ENCODE measurements at regions not wholly inside any gene's neighbourhood (a gene's known extent, or its start where the extent isn't known, plus 50 kb on each side); places are given as distances from the start of the nearest gene placed in this dataset.

GRCh38 chr20:48010623-48011022 is 225.3 kb upstream of the SULF2 start:
- H3K27me3 ChIP-seq (ENCODE audit: control insufficient read depth, insufficient read depth, low read length): no peaks in the 10 kb centered on the region
- no peak overlapping the region for H3K27ac ChIP-seq (ENCODE audit: low read length)
- H3K4me3 ChIP-seq (ENCODE audit: low read length): no peak overlapping the region
- H3K36me3 ChIP-seq (ENCODE audit: control insufficient read depth, insufficient read depth, low read length): no peaks in the 10 kb centered on the region
- DNase-seq (ENCODE audit: low read depth, low spot score): no peak
- H3K4me1 ChIP-seq (ENCODE audit: control insufficient read depth, insufficient read depth, low read length): no peaks in the 10 kb centered on the region
- 100% methylated on average over 3 of the region's 3 CpGs for WGBS (ENCODE audit: insufficient coverage, insufficient read length)
- H3K9me3 ChIP-seq (ENCODE audit: control insufficient read depth, insufficient read depth, low read length): no peaks in the 10 kb centered on the region

- no peaks in the 10 kb centered on the region for H3K36me3 ChIP-seq (ENCODE audit: control insufficient read depth, insufficient read depth, low read length)
- no peaks in the 10 kb centered on the region for H3K4me1 ChIP-seq (ENCODE audit: control insufficient read depth, insufficient read depth, low read length)
- no peak overlapping the region for H3K4me3 ChIP-seq (ENCODE audit: low read length)
- H3K27ac ChIP-seq (ENCODE audit: low read length): no peak overlapping the region
- H3K9me3 ChIP-seq (ENCODE audit: control insufficient read depth, insufficient read depth, low read length): no peaks in the 10 kb centered on the region
- no peak for DNase-seq (ENCODE audit: low read depth, low spot score)
- WGBS (ENCODE audit: insufficient coverage, insufficient read length): no CpG with 5 or more reads among the region's 2 CpGs
- no peaks in the 10 kb centered on the region for H3K27me3 ChIP-seq (ENCODE audit: control insufficient read depth, insufficient read depth, low read length)
Observed at GRCh38 chr20:48008850-48009515, 223.7 kb upstream of the SULF2 start.

- H3K4me1 ChIP-seq (ENCODE audit: control insufficient read depth, insufficient read depth, low read length): no peaks in the 10 kb centered on the region
- no peaks in the 10 kb centered on the region for H3K36me3 ChIP-seq (ENCODE audit: control insufficient read depth, insufficient read depth, low read length)
- H3K4me3 ChIP-seq (ENCODE audit: low read length): no peak overlapping the region
- no peaks in the 10 kb centered on the region for H3K9me3 ChIP-seq (ENCODE audit: control insufficient read depth, insufficient read depth, low read length)
- H3K27ac ChIP-seq (ENCODE audit: low read length): no peak overlapping the region
- no CpG with 5 or more reads among the region's 5 CpGs for WGBS (ENCODE audit: insufficient coverage, insufficient read length)
- H3K27me3 ChIP-seq (ENCODE audit: control insufficient read depth, insufficient read depth, low read length): no peaks in the 10 kb centered on the region
- DNase-seq (ENCODE audit: low read depth, low spot score): no peak
Observed at GRCh38 chr20:48007351-48007750, 222.1 kb upstream of the SULF2 start.

- WGBS (ENCODE audit: insufficient coverage, insufficient read length): no CpG with 5 or more reads among the region's 14 CpGs
- Histone ChIP-seq H3K4me3 (ENCODE audit: low read length) (no peak overlapping the region), H3K4me1 (ENCODE audit: control insufficient read depth, insufficient read depth, low read length) (0 out of 2 replicates have a peak, but pooled peaks cover 1% of the 10 kb centered on the region), H3K27ac (ENCODE audit: low read length) (no peak overlapping the region), H3K9me3 (ENCODE audit: control insufficient read depth, insufficient read depth, low read length) (no peaks in the 10 kb centered on the region), H3K27me3 (ENCODE audit: control insufficient read depth, insufficient read depth, low read length) (no peaks in the 10 kb centered on the region), H3K36me3 (ENCODE audit: control insufficient read depth, insufficient read depth, low read length) (no peaks in the 10 kb centered on the region)
- DNase-seq (ENCODE audit: low read depth, low spot score): no peak
Observed at GRCh38 chr20:48006036-48006833, 221.0 kb upstream of the SULF2 start.

- no peak for DNase-seq (ENCODE audit: low read depth, low spot score)
- Histone ChIP-seq H3K4me3 (ENCODE audit: low read length) (no peak overlapping the region), H3K27me3 (ENCODE audit: control insufficient read depth, insufficient read depth, low read length) (no peaks in the 10 kb centered on the region), H3K9me3 (ENCODE audit: control insufficient read depth, insufficient read depth, low read length) (no peaks in the 10 kb centered on the region), H3K4me1 (ENCODE audit: control insufficient read depth, insufficient read depth, low read length) (0 out of 2 replicates have a peak, but pooled peaks cover 1% of the 10 kb centered on the region), H3K27ac (ENCODE audit: low read length) (no peak overlapping the region), H3K36me3 (ENCODE audit: control insufficient read depth, insufficient read depth, low read length) (no peaks in the 10 kb centered on the region)
- no CpG with 5 or more reads among the region's 2 CpGs for WGBS (ENCODE audit: insufficient coverage, insufficient read length)
Observed at GRCh38 chr20:48003021-48003420, 217.7 kb upstream of the SULF2 start.

GRCh38 chr20:48002517-48002970 is 217.3 kb upstream of the SULF2 start:
- no CpG with 5 or more reads among the region's 2 CpGs for WGBS (ENCODE audit: insufficient coverage, insufficient read length)
- H3K36me3 ChIP-seq (ENCODE audit: control insufficient read depth, insufficient read depth, low read length): no peaks in the 10 kb centered on the region
- DNase-seq (ENCODE audit: low read depth, low spot score): no peak
- H3K27me3 ChIP-seq (ENCODE audit: control insufficient read depth, insufficient read depth, low read length): no peaks in the 10 kb centered on the region
- no peak overlapping the region for H3K4me3 ChIP-seq (ENCODE audit: low read length)
- 0 out of 2 replicates have a peak, but pooled peaks cover 1% of the 10 kb centered on the region for H3K4me1 ChIP-seq (ENCODE audit: control insufficient read depth, insufficient read depth, low read length)
- H3K27ac ChIP-seq (ENCODE audit: low read length): no peak overlapping the region
- H3K9me3 ChIP-seq (ENCODE audit: control insufficient read depth, insufficient read depth, low read length): no peaks in the 10 kb centered on the region

GRCh38 chr20:47999166-47999565 is 213.9 kb upstream of the SULF2 start:
- H3K27me3 ChIP-seq (ENCODE audit: control insufficient read depth, insufficient read depth, low read length): no peaks in the 10 kb centered on the region
- DNase-seq (ENCODE audit: low read depth, low spot score): no peak
- no peaks in the 10 kb centered on the region for H3K9me3 ChIP-seq (ENCODE audit: control insufficient read depth, insufficient read depth, low read length)
- no peak overlapping the region for H3K27ac ChIP-seq (ENCODE audit: low read length)
- 0 out of 2 replicates have a peak, but pooled peaks cover 1% of the 10 kb centered on the region for H3K4me1 ChIP-seq (ENCODE audit: control insufficient read depth, insufficient read depth, low read length)
- H3K36me3 ChIP-seq (ENCODE audit: control insufficient read depth, insufficient read depth, low read length): no peaks in the 10 kb centered on the region
- no peak overlapping the region for H3K4me3 ChIP-seq (ENCODE audit: low read length)

GRCh38 chr20:47998736-47999135 is 213.5 kb upstream of the SULF2 start:
- Histone ChIP-seq H3K9me3 (ENCODE audit: control insufficient read depth, insufficient read depth, low read length) (no peaks in the 10 kb centered on the region), H3K4me1 (ENCODE audit: control insufficient read depth, insufficient read depth, low read length) (0 out of 2 replicates have a peak, but pooled peaks cover 1% of the 10 kb centered on the region), H3K27me3 (ENCODE audit: control insufficient read depth, insufficient read depth, low read length) (no peaks in the 10 kb centered on the region)

GRCh38 chr20:47995661-47996060 is 210.4 kb upstream of the SULF2 start:
- no peak overlapping the region for H3K27ac ChIP-seq (ENCODE audit: low read length)
- DNase-seq (ENCODE audit: low read depth, low spot score): no peak
- WGBS (ENCODE audit: insufficient coverage, insufficient read length): no CpG with 5 or more reads among the region's 6 CpGs
- H3K27me3 ChIP-seq (ENCODE audit: control insufficient read depth, insufficient read depth, low read length): no peaks in the 10 kb centered on the region
- H3K4me1 ChIP-seq (ENCODE audit: control insufficient read depth, insufficient read depth, low read length): no peaks in the 10 kb centered on the region
- no peak overlapping the region for H3K4me3 ChIP-seq (ENCODE audit: low read length)
- peaks cover 3% of the 10 kb centered on the region; the same call in 1 of the 2 replicates for H3K9me3 ChIP-seq (ENCODE audit: control insufficient read depth, insufficient read depth, low read length)
- no peaks in the 10 kb centered on the region for H3K36me3 ChIP-seq (ENCODE audit: control insufficient read depth, insufficient read depth, low read length)

More at GRCh38 chr20:47998736-47999135, 213.5 kb upstream of the SULF2 start:
- no peak for DNase-seq (ENCODE audit: low read depth, low spot score)
- Histone ChIP-seq H3K27ac (ENCODE audit: low read length) (no peak overlapping the region), H3K4me3 (ENCODE audit: low read length) (no peak overlapping the region), H3K36me3 (ENCODE audit: control insufficient read depth, insufficient read depth, low read length) (no peaks in the 10 kb centered on the region)
- no CpG with 5 or more reads among the region's 5 CpGs for WGBS (ENCODE audit: insufficient coverage, insufficient read length)

- no peak overlapping the region for H3K27ac ChIP-seq (ENCODE audit: low read length)
- H3K4me1 ChIP-seq (ENCODE audit: control insufficient read depth, insufficient read depth, low read length): no peaks in the 10 kb centered on the region
- H3K36me3 ChIP-seq (ENCODE audit: control insufficient read depth, insufficient read depth, low read length): no peaks in the 10 kb centered on the region
- WGBS (ENCODE audit: insufficient coverage, insufficient read length): no CpG with 5 or more reads among the region's 3 CpGs
- no peaks in the 10 kb centered on the region for H3K27me3 ChIP-seq (ENCODE audit: control insufficient read depth, insufficient read depth, low read length)
- H3K4me3 ChIP-seq (ENCODE audit: low read length): no peak overlapping the region
- no peak for DNase-seq (ENCODE audit: low read depth, low spot score)
- H3K9me3 ChIP-seq (ENCODE audit: control insufficient read depth, insufficient read depth, low read length): peaks cover 3% of the 10 kb centered on the region; the same call in 1 of the 2 replicates
Observed at GRCh38 chr20:47993817-47994216, 208.5 kb upstream of the SULF2 start.
